ENCODE measurements at regions not wholly inside any gene's neighbourhood (a gene's known extent, or its start where the extent isn't known, plus 50 kb on each side); places are given as distances from the start of the nearest gene placed in this dataset.
"Not testable (repeated sequence)": the region's sequence is repeated elsewhere in the genome, so short reads cannot be mapped to it uniquely, and the experiment has no call there.

DNA sequence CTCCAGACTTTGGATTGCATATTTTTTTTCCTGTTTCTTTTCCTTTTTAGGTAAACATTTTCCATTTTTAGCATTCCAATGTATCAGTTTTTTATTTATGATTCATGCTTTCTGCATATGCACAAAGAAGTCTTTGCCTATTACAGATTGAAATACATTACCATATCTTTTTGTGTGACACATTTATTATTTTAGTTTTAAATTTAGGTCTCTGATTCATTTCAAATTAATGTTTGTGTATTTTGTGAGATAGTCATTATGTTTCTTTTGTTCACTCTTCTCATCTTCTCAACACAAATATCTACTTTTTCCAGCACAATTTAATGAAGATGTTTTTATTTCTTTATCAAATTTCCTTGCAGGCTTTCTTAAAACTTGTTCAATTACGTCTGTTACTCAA, 838.0 kb upstream of the CDH18 start:
- not testable (repeated sequence) for TF ChIP-seq SRF (IDR thresholded peaks at IDR 0.05; ENCODE audit: low read depth, low read length); ZNF780A (CRISPR knock-in tag; IDR thresholded peaks at IDR 0.05); CREB1 (IDR thresholded peaks at IDR 0.05); CREB1 (CRISPR knock-in tag; IDR thresholded peaks at IDR 0.05); MAFG (CRISPR knock-in tag; IDR thresholded peaks at IDR 0.05); ZNF629 (CRISPR knock-in tag; conservative IDR thresholded peaks at IDR 0.05); KAT2B (IDR thresholded peaks at IDR 0.05; ENCODE audit: borderline replicate concordance, low read depth, low read length)
- TF ChIP-seq, protein P1, sequence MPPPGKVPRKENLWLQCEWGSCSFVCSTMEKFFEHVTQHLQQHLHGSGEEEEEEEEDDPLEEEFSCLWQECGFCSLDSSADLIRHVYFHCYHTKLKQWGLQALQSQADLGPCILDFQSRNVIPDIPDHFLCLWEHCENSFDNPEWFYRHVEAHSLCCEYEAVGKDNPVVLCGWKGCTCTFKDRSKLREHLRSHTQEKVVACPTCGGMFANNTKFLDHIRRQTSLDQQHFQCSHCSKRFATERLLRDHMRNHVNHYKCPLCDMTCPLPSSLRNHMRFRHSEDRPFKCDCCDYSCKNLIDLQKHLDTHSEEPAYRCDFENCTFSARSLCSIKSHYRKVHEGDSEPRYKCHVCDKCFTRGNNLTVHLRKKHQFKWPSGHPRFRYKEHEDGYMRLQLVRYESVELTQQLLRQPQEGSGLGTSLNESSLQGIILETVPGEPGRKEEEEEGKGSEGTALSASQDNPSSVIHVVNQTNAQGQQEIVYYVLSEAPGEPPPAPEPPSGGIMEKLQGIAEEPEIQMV (CRISPR knock-in tag; IDR thresholded peaks at IDR 0.05; ENCODE audit: low read depth), result not testable (repeated sequence)
- TF ChIP-seq, protein P2, sequence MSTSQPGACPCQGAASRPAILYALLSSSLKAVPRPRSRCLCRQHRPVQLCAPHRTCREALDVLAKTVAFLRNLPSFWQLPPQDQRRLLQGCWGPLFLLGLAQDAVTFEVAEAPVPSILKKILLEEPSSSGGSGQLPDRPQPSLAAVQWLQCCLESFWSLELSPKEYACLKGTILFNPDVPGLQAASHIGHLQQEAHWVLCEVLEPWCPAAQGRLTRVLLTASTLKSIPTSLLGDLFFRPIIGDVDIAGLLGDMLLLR (CRISPR knock-in tag; IDR thresholded peaks at IDR 0.05), result not testable (repeated sequence)
- TF ChIP-seq, protein P3, sequence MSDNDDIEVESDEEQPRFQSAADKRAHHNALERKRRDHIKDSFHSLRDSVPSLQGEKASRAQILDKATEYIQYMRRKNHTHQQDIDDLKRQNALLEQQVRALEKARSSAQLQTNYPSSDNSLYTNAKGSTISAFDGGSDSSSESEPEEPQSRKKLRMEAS (IDR thresholded peaks at IDR 0.05), result not testable (repeated sequence)
- TF ChIP-seq, protein P4, sequence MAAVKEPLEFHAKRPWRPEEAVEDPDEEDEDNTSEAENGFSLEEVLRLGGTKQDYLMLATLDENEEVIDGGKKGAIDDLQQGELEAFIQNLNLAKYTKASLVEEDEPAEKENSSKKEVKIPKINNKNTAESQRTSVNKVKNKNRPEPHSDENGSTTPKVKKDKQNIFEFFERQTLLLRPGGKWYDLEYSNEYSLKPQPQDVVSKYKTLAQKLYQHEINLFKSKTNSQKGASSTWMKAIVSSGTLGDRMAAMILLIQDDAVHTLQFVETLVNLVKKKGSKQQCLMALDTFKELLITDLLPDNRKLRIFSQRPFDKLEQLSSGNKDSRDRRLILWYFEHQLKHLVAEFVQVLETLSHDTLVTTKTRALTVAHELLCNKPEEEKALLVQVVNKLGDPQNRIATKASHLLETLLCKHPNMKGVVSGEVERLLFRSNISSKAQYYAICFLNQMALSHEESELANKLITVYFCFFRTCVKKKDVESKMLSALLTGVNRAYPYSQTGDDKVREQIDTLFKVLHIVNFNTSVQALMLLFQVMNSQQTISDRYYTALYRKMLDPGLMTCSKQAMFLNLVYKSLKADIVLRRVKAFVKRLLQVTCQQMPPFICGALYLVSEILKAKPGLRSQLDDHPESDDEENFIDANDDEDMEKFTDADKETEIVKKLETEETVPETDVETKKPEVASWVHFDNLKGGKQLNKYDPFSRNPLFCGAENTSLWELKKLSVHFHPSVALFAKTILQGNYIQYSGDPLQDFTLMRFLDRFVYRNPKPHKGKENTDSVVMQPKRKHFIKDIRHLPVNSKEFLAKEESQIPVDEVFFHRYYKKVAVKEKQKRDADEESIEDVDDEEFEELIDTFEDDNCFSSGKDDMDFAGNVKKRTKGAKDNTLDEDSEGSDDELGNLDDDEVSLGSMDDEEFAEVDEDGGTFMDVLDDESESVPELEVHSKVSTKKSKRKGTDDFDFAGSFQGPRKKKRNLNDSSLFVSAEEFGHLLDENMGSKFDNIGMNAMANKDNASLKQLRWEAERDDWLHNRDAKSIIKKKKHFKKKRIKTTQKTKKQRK (IDR thresholded peaks at IDR 0.05; ENCODE audit: low read length), result not testable (repeated sequence)
- TF ChIP-seq, protein P5, sequence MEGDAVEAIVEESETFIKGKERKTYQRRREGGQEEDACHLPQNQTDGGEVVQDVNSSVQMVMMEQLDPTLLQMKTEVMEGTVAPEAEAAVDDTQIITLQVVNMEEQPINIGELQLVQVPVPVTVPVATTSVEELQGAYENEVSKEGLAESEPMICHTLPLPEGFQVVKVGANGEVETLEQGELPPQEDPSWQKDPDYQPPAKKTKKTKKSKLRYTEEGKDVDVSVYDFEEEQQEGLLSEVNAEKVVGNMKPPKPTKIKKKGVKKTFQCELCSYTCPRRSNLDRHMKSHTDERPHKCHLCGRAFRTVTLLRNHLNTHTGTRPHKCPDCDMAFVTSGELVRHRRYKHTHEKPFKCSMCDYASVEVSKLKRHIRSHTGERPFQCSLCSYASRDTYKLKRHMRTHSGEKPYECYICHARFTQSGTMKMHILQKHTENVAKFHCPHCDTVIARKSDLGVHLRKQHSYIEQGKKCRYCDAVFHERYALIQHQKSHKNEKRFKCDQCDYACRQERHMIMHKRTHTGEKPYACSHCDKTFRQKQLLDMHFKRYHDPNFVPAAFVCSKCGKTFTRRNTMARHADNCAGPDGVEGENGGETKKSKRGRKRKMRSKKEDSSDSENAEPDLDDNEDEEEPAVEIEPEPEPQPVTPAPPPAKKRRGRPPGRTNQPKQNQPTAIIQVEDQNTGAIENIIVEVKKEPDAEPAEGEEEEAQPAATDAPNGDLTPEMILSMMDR (CRISPR knock-in tag; IDR thresholded peaks at IDR 0.05), result not testable (repeated sequence)
